GM19193 (cell line): ENCODE measurements at regions not wholly inside any gene's neighbourhood (a gene's known extent, or its start where the extent isn't known, plus 50 kb on each side); places are given as distances from the start of the nearest gene placed in this dataset.

Experiments used
- POLR2A ChIP-seq: IDR thresholded peaks from 4 replicates; pipeline ENCODE4 v1.6.1; 2011; ENCODE audit not compliant: insufficient read depth, insufficient read length; ENCODE audit errors: extremely low read depth

GRCh38 chr2:20559277-20559676 is 91.6 kb downstream of the HS1BP3 start:
- no peak for TF ChIP-seq POLR2A

- no peak for TF ChIP-seq POLR2A
These were observed 90.9 kb downstream of the HS1BP3 start for GRCh38 chr2:20560011-20560410.

GRCh38 chr2:20560891-20561636 is 89.8 kb downstream of the HS1BP3 start:
- no peak for TF ChIP-seq POLR2A

GRCh38 chr2:20561637-20562454 is 89.1 kb downstream of the HS1BP3 start:
- TF ChIP-seq POLR2A, result no peak

- TF ChIP-seq POLR2A, result no peak
These were observed 88.2 kb downstream of the HS1BP3 start for GRCh38 chr2:20562540-20563225.

GRCh38 chr2:20563251-20563650 is 87.6 kb downstream of the HS1BP3 start:
- no peak for TF ChIP-seq POLR2A

GRCh38 chr2:20563833-20564232 is 87.1 kb downstream of the HS1BP3 start:
- TF ChIP-seq POLR2A, result no peak

- TF ChIP-seq POLR2A, result no peak
These were observed 85.7 kb downstream of the HS1BP3 start for GRCh38 chr2:20565101-20565622.

GRCh38 chr2:20565623-20566236 is 85.2 kb downstream of the HS1BP3 start:
- no peak for TF ChIP-seq POLR2A

GRCh38 chr2:20566331-20566730 is 84.6 kb downstream of the HS1BP3 start:
- no peak for TF ChIP-seq POLR2A

GRCh38 chr2:20567159-20567925 is 83.6 kb downstream of the HS1BP3 start:
- TF ChIP-seq POLR2A, result no peak
